HL-60 (cell line): ENCODE measurements at regions not wholly inside any gene's neighbourhood (a gene's known extent, or its start where the extent isn't known, plus 50 kb on each side); places are given as distances from the start of the nearest gene placed in this dataset.

Experiments
- CTCF ChIP-seq: IDR thresholded peaks from one replicate; pipeline ENCODE4 v1.5.1; 2011; ENCODE audit warnings: low read length, control low read depth, inconsistent platforms; ENCODE audit not compliant: insufficient read depth
- POLR2AphosphoS5 ChIP-seq: IDR thresholded peaks from 2 replicates; pipeline ENCODE4 v1.6.1; 2012; ENCODE audit warnings: low read depth
- REST ChIP-seq: IDR thresholded peaks from 2 replicates; pipeline ENCODE4 v1.6.1; 2012; ENCODE audit warnings: low read depth; ENCODE audit not compliant: insufficient replicate concordance
- SPI1 ChIP-seq: IDR thresholded peaks from 2 replicates; pipeline ENCODE4 v1.6.1; 2012; ENCODE audit warnings: low read depth, mild to moderate bottlenecking, borderline replicate concordance

GRCh38 chr2:95734976-95735890 is 143.4 kb downstream of the TRIM43 start:
- no peak for TF ChIP-seq CTCF
- TF ChIP-seq POLR2AphosphoS5: no peak
- no peak for TF ChIP-seq SPI1
- TF ChIP-seq REST: no peak
